ENCODE measurements at regions not wholly inside any gene's neighbourhood (a gene's known extent, or its start where the extent isn't known, plus 50 kb on each side); places are given as distances from the start of the nearest gene placed in this dataset.

GRCh38 chr4:100311181-100311580, 120.9 kb upstream of the DDIT4L start:
- TF ChIP-seq CTCF (IDR thresholded peaks at IDR 0.05) (no peak), MAFK (IDR thresholded peaks at IDR 0.05; ENCODE audit: partially characterized antibody) (no peak)

Measured in A549 (cell line).